Right kidney (tissue), 1 donor: ENCODE measurements at regions not wholly inside any gene's neighbourhood (a gene's known extent, or its start where the extent isn't known, plus 50 kb on each side); places are given as distances from the start of the nearest gene placed in this dataset.

Source experiments
- DNase-seq: peaks from one replicate; pipeline ENCODE4 v3.0.0-alpha.2; 2016

GRCh38 chr13:106696719-106697118, 128.8 kb upstream of the ARGLU1 start:
- no peak for DNase-seq

- no peak for DNase-seq
Observed at GRCh38 chr13:106696140-106696539, 128.2 kb upstream of the ARGLU1 start.

DNA sequence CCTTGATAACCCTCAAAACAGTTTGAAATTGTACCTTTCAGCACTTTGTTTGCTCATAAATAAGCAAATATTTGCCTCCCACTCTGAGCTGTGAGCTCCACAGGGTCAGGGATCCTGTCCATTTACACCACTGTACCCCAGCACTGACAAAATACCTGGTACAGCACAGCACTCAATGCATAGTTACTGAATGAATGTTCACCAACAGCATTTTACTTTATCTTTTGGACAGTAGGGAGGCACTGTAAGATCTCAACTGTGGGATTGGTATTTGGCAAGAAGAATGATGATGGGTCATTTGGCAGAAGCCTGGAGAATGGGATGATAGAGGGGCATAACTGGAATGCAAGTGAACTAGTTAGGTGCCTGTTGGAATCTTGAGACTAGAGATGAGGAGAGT, 127.2 kb upstream of the ARGLU1 start:
- no peak for DNase-seq

GRCh38 chr13:106691861-106692260, 123.9 kb upstream of the ARGLU1 start:
- no peak for DNase-seq

GRCh38 chr13:106691341-106691740, 123.4 kb upstream of the ARGLU1 start:
- peak; percentile 43 for DNase-seq

GRCh38 chr13:106690779-106691178, 122.8 kb upstream of the ARGLU1 start:
- no peak for DNase-seq

DNA sequence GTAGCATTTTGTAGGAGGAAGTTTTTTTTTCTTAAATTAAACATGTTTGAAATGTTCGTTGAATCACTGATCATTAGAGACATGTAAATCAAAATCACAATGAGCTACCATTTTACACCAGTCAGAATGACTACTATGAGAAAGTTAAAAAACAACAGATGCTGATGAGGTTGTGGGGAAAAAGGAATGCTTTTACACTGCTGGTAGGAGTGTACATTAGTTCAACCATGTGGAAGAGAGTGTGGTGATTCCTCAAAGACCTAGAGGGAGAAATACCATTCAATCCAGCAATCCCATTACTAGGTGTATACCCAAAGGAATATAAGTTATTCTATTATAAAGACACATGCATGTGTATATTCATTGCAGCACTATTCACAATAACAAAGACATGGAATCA, 122.0 kb upstream of the ARGLU1 start:
- DNase-seq = no peak

GRCh38 chr13:106688940-106689339, 121.0 kb upstream of the ARGLU1 start:
- DNase-seq = no peak

- DNase-seq = no peak
Observed at GRCh38 chr13:106686163-106686562, 118.2 kb upstream of the ARGLU1 start.

- no peak for DNase-seq
Observed at GRCh38 chr13:106685143-106685542, 117.2 kb upstream of the ARGLU1 start.

GRCh38 chr13:106683918-106684317, 116.0 kb upstream of the ARGLU1 start:
- no peak for DNase-seq

DNA sequence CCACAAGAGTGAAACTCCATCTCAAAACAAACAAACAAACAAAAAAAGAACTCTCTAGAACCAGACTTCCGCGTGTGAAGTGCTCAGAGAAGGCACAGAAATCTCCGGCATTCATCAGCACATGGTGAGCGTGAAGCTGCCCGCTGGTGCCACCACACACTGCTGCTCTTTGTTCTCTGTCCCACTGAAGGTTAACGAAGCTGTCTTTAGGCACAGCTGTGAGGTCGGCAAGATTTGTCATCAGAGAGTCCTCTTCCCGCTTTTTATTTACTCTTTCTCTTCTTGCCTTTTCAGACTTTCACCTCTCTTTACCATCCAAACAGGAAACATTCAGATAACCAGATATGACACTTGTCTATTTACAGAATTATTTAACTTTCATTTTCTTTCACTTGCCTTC, 115.2 kb upstream of the ARGLU1 start:
- no peak for DNase-seq

GRCh38 chr13:106681997-106682396, 114.1 kb upstream of the ARGLU1 start:
- no peak for DNase-seq

DNA sequence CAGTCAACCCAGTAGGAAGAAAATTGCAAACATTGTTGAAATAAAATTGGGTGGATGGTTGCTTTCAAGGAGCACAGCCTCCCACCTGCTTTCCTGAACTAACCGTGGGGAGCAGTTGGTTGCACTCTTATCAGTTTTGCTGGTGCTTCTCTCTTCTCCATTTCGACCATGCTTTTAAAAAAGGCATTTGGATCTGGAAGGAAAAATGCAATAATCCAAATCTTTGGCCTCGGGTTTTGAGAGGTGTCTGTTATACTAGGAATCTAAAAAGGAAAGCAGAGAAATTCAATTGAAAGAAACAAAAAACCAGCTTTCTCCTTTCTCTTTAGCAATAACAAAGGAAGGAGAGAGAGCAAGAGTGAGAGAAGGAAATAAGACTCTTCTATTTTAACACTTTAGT, 113.6 kb upstream of the ARGLU1 start:
- no peak for DNase-seq

GRCh38 chr13:106680796-106681472, 113.0 kb upstream of the ARGLU1 start:
- no peak for DNase-seq

DNA sequence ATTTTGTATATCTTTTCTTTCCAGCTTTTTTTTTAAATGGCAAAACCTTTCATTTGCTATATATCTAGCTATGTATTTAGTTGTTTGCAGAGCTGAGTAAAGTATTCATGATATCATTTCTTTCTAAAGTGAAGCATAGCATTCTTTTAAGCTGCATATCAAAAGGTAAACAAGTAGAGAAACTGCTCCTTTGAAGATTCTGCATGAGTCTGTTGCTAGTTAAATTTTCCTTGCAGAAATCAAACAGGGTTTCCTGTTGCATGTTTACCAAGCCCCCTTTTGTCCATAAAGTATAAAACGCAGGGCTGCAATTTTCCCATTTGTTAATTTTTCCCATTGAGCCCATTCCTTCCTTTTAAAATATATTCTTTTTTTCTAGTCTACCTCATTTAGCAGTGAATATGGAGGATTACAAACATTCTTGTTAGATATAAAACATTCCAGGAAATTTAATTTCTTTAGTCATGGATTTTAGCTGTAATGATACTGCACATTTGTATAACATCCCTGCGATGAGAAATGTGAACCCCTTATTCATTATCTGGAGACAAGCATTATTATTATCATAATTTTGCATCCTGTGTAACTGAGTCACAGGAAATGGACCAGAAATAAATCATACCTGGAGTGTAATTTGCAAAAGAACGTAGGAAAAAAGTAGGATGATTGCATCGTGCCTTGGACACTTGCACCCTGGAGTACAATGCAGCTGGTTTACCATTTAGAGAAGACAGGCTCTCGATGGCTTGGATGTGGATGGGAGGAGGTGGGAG, 110.9 kb upstream of the ARGLU1 start:
- DNase-seq = no peak

DNA sequence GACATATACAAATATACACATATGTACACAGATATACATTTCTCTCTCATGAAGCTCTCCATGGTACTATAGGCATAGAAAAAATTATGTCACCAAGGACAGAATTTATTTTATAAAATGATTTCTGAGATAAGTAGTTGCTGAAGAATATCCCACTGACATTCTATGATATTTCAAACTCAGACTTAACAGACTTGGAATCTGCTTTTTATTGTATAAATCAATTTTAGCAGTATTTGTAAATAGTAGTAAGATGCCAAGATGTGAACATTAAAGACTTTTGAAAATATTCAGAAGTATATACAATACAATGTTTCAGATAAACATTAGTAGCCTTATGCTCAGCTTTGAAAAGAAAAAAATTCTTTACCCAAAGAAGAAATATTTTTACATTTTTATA, 107.4 kb upstream of the ARGLU1 start:
- DNase-seq = no peak

DNA sequence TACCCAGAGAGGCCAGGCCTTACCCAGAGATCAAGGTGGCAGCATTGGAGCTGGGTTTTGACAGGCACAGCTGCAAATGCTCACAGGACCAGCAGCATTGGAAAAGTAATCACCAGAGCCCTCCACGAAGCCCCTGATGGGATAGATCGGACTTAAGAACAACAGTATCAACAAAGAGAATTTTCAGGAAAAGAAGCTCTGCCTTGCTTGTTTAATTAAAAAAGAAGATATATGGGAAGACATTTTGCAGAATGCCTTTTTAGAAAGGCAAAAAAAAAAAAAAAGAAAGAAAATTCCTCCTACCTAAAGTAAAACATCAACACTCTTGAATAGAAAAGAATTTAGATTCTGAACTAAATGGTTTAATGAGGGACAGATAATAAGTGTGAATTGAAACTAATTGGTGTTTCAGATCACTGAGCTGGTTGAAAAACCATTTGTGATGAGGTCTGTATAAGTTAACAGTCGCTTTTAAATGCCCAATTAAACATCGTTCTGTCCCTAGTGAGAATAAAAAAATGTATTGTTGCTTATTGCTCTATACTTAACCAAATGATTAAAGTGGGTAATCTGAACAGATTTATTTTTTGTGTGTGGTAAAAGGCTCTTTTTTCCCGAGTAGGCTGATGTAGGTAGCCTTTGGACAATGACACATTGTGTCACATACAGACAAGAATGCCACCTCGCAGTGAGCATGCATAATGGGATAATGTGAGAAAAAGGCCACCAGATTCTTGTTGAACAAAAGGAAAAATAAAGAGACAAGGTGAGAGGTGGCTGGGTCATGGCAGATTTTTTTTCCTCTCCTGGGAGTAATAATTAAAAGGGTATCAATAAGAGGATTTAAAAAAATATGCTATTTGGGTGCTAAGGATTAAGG, 93.0 kb upstream of the ARGLU1 start:
- DNase-seq = no peak

- DNase-seq = no peak
Observed at GRCh38 chr13:106657104-106657503, 89.2 kb upstream of the ARGLU1 start.

DNA sequence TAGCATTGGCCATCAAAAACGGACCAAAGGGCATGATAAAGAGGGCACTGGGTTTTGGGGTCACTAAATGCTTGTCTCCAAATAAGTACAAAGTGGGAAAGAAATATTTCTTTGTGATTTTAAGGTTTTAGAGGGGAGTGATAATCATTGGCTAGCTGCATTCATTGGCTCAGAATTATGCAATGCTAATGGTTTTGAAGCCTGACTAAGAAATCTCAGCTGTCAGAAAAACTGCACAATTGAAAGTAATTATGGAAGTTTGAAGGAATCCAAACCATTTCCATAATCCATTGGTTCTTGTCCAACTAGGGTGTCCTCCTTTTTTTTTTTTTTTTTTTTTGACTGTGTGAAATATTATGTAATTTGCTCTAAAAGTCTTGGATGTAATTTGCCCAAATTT, 88.2 kb upstream of the ARGLU1 start:
- DNase-seq = no peak

GRCh38 chr13:106651442-106651841, 83.5 kb upstream of the ARGLU1 start:
- DNase-seq = no peak

- DNase-seq = no peak
Observed at GRCh38 chr13:106650690-106651205, 82.8 kb upstream of the ARGLU1 start.

DNA sequence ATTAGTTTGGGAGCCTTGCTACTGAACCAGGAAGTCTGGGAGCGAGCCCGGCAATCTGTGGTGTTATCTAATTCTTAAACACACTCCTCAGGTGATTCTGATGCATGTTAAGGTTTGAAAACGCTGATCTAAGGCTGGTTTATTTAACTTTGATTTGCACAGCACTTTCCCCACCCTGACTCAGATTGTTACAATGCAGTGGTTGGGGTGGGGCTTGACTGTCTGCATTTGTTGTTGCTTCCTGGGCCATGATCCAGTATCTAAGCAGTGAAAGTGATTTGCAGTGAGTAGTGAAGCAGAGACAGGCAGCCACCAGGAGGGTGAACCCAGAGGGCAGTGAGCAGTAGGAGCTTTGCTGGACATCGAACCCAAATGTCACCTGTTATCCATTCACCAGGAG, 81.6 kb upstream of the ARGLU1 start:
- no peak for DNase-seq
